MM.1S (cell line): ENCODE measurements at regions not wholly inside any gene's neighbourhood (a gene's known extent, or its start where the extent isn't known, plus 50 kb on each side); places are given as distances from the start of the nearest gene placed in this dataset.
"Not testable (repeated sequence)": the region's sequence is repeated elsewhere in the genome, so short reads cannot be mapped to it uniquely, and the experiment has no call there.

Source experiments
- DNase-seq: peaks from one replicate; pipeline ENCODE4 v3.0.0-alpha.2; 2015
- H2AFZ ChIP-seq: fragments of 300-600 bp; sonication (generic); 2 replicates; pipeline ENCODE4 v1.6.0; 2016; ENCODE audit warnings: antibody characterized with exemption, low read length
- H3F3A ChIP-seq: fragments of 300-600 bp; sonication (generic); 2 replicates; pipeline ENCODE4 v1.6.1; 2016; ENCODE audit warnings: mild to moderate bottlenecking, antibody characterized with exemption, low read length, moderate library complexity, mixed read lengths; ENCODE audit not compliant: insufficient read depth
- H3K27ac ChIP-seq: fragments of 300-600 bp; sonication (generic); 2 replicates; pipeline ENCODE4 v1.5.1; 2016; ENCODE audit warnings: mild to moderate bottlenecking, low read length
- H3K27me3 ChIP-seq: fragments of 300-600 bp; sonication (generic); replicated peaks from 2 replicates; pipeline ENCODE4 v1.6.0; 2016; ENCODE audit warnings: low read length; ENCODE audit not compliant: insufficient read depth
- H3K36me3 ChIP-seq: fragments of 300-600 bp; sonication (generic); replicated peaks from 2 replicates; pipeline ENCODE4 v1.6.1; 2016; ENCODE audit warnings: mild to moderate bottlenecking, low read length, mixed read lengths; ENCODE audit not compliant: insufficient read depth
- H3K4me1 ChIP-seq: fragments of 300-600 bp; sonication (generic); 2 replicates; pipeline ENCODE4 v1.6.1; 2016; ENCODE audit warnings: low read length, mixed read lengths
- H3K4me2 ChIP-seq: fragments of 300-600 bp; sonication (generic); 2 replicates; pipeline ENCODE4 v1.6.0; 2016; ENCODE audit warnings: low read depth, low read length
- H3K4me3 ChIP-seq: fragments of 300-600 bp; sonication (generic); 2 replicates; pipeline ENCODE4 v1.5.1; 2016; ENCODE audit warnings: low read length, mixed read lengths
- H3K79me2 ChIP-seq: fragments of 300-600 bp; sonication (generic); 2 replicates; pipeline ENCODE4 v1.6.1; 2016; ENCODE audit warnings: mixed run types, low read length, mixed read lengths
- H3K9ac ChIP-seq: fragments of 300-600 bp; sonication (generic); 2 replicates; pipeline ENCODE4 v1.6.1; 2016; ENCODE audit warnings: low read length, mixed read lengths
- H3K9me2 ChIP-seq: fragments of 300-600 bp; sonication (generic); replicated peaks from 2 replicates; pipeline ENCODE4 v1.6.1; 2016; ENCODE audit warnings: mild to moderate bottlenecking, low read length, mixed read lengths; ENCODE audit not compliant: insufficient read depth
- H3K9me3 ChIP-seq: fragments of 300-600 bp; sonication (generic); replicated peaks from 2 replicates; pipeline ENCODE4 v1.6.1; 2016; ENCODE audit warnings: mild to moderate bottlenecking, low read length, mixed read lengths; ENCODE audit not compliant: insufficient read depth
- H4K20me1 ChIP-seq: fragments of 300-600 bp; sonication (generic); 2 replicates; pipeline ENCODE4 v1.6.1; 2016; ENCODE audit warnings: mild to moderate bottlenecking, low read length, moderate library complexity, mixed read lengths; ENCODE audit not compliant: insufficient read depth
- EZH2 ChIP-seq: fragments of 300-600 bp; sonication (generic); optimal IDR thresholded peaks from 2 replicates; pipeline ENCODE3; 2017; ENCODE audit warnings: low read depth, mild to moderate bottlenecking, antibody characterized with exemption, low read length, mixed read lengths
- EZH2phosphoT487 ChIP-seq: fragments of 300-600 bp; sonication (generic); IDR thresholded peaks from 2 replicates; pipeline ENCODE4 v1.6.1; 2018; ENCODE audit warnings: antibody characterized with exemption, low read length
- TF ChIP-seq, protein P1 (sequence below): fragments of 300-600 bp; sonication (generic); IDR thresholded peaks from 2 replicates; pipeline ENCODE4 v1.5.1; 2016; ENCODE audit warnings: antibody characterized with exemption, low read length, mixed read lengths

DNA sequence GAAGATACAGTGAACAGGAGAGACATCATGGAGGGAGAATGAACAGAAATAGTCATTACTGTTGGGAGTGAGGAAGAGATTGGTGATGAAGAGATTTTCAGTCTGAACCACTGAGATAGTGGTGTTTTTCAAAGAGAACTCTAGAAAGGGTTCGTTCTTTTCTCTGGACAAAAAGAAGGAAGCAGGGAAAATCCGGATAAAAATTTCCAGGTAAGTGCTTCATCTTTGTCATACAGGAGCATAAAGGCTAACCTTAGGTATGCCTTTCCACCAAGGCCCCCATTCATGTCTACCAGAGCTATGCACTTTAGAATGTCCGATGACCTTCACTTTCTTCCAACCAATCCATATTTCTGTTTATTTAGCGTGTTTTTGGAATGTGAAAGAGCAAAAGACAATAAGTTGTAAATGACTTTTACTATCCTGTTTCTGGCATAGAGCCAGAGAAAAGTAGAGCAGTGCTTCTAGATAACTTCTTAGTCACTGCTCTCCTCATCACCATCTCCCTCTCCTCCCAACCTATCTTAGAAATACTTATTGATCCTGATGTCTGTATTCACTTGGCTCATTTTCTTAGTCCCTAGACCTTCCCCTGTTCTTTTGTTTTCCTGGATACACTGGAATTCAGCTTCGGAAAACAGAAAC lies 116.5 kb downstream of the TTC6 start:
- TF ChIP-seq EZH2phosphoT487: no peak
- TF ChIP-seq, protein P1, sequence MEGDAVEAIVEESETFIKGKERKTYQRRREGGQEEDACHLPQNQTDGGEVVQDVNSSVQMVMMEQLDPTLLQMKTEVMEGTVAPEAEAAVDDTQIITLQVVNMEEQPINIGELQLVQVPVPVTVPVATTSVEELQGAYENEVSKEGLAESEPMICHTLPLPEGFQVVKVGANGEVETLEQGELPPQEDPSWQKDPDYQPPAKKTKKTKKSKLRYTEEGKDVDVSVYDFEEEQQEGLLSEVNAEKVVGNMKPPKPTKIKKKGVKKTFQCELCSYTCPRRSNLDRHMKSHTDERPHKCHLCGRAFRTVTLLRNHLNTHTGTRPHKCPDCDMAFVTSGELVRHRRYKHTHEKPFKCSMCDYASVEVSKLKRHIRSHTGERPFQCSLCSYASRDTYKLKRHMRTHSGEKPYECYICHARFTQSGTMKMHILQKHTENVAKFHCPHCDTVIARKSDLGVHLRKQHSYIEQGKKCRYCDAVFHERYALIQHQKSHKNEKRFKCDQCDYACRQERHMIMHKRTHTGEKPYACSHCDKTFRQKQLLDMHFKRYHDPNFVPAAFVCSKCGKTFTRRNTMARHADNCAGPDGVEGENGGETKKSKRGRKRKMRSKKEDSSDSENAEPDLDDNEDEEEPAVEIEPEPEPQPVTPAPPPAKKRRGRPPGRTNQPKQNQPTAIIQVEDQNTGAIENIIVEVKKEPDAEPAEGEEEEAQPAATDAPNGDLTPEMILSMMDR: no peak
- TF ChIP-seq EZH2: no peak
- Histone ChIP-seq H3K36me3 (no peaks in the 10 kb centered on the region), H3K27ac (no peak overlapping the region)

DNA sequence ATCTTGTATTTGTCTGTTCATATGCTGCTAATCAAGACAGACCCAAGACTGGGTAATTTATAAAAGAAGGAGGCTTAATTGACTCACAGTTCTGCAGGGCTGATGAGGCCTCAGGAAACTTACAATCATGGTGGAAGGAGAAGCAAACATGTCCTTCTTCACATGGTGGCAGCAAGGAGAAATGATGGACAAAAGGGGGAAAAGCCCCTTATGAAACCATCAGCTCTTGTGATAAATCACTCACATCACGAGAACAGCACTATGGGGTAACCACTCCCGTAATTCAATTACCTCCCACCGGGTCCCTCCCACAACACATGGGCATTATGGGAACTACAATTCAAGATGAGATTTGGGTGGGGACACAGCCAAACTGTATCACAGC lies 117.0 kb downstream of the TTC6 start:
- H3K79me2 ChIP-seq, H3K9me2 ChIP-seq, H3F3A ChIP-seq, H3K36me3 ChIP-seq, H3K4me1 ChIP-seq, H2AFZ ChIP-seq, H3K4me2 ChIP-seq, H3K27me3 ChIP-seq, DNase-seq, H3K4me3 ChIP-seq, H3K27ac ChIP-seq, H4K20me1 ChIP-seq, H3K9me3 ChIP-seq, H3K9ac ChIP-seq: not testable (repeated sequence)

More for the DNA sequence above, 116.5 kb downstream of the TTC6 start:
- Histone ChIP-seq H4K20me1 (no peaks in the 10 kb centered on the region), H2AFZ (no peak overlapping the region), H3K9me3 (no peaks in the 10 kb centered on the region), H3K9me2 (no peaks in the 10 kb centered on the region), H3K4me2 (no peak overlapping the region), H3K4me3 (no peak overlapping the region), H3K4me1 (no peaks in the 10 kb centered on the region), H3K9ac (no peak overlapping the region), H3F3A (no peaks in the 10 kb centered on the region), H3K79me2 (no peaks in the 10 kb centered on the region), H3K27me3 (no peaks in the 10 kb centered on the region)
- DNase-seq: no peak

DNA sequence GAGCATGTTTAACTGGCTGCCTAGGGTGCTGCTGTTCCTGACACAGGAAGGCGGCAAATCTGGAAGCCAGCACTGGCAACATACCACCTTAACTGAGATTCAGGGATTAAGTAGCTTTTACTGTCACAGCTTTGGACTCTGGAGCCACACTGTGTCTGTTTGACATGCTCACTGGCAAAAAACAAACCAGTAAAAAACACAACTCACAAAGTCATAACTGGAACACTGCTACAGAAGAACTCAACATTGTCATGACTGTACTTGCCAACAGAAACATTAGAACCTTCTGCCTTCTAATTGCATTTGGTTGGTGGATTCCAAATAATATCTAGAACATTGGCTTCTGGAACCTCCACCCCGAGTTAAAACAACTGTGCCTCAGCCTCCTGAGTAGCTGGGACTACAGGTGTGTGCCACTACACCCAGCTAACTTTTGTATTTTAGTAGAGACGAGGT lies 117.6 kb downstream of the TTC6 start:
- Histone ChIP-seq H3F3A (no peaks in the 10 kb centered on the region), H3K36me3 (no peaks in the 10 kb centered on the region), H3K27ac (no peak overlapping the region), H3K9ac (no peak overlapping the region), H2AFZ (no peak overlapping the region), H3K79me2 (no peaks in the 10 kb centered on the region), H3K4me1 (no peaks in the 10 kb centered on the region), H3K9me3 (no peaks in the 10 kb centered on the region), H3K4me3 (no peak overlapping the region), H3K4me2 (no peak overlapping the region), H3K9me2 (no peaks in the 10 kb centered on the region), H4K20me1 (no peaks in the 10 kb centered on the region), H3K27me3 (no peaks in the 10 kb centered on the region)
- TF ChIP-seq EZH2phosphoT487: no peak
- no peak for TF ChIP-seq EZH2
- TF ChIP-seq, protein P1: no peak
- no peak for DNase-seq

DNA sequence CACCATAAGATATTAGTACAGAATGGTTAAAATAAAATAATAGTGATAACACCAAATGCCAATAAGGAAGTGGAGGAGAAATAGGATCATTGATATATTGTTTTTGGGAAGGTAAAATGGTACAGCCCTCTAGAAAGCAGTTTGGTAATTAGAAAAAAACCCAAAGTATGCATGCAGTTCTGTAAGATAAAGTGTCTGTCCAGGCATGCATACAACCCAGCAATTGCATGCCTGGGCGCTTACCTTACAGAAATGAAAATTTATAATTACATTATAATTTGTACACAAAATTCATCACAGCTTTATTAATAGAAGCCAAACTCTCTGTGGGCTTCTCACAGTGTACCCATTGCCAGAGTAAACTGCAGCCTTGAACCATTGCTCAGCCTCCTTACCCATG lies 124.7 kb downstream of the TTC6 start:
- Histone ChIP-seq H3K36me3 (no peaks in the 10 kb centered on the region), H2AFZ (no peak overlapping the region), H3K9me2 (no peaks in the 10 kb centered on the region), H3K4me3 (no peak overlapping the region), H3K9ac (no peak overlapping the region), H3K4me1 (no peaks in the 10 kb centered on the region), H3K4me2 (no peak overlapping the region), H4K20me1 (no peaks in the 10 kb centered on the region), H3K79me2 (no peaks in the 10 kb centered on the region), H3K9me3 (no peaks in the 10 kb centered on the region), H3K27me3 (no peaks in the 10 kb centered on the region), H3K27ac (no peak overlapping the region), H3F3A (no peaks in the 10 kb centered on the region)
- TF ChIP-seq EZH2 (no peak), EZH2phosphoT487 (no peak)
- TF ChIP-seq, protein P1: no peak
- no peak for DNase-seq
